Tibial artery (tissue), 4 donors: ENCODE measurements at regions not wholly inside any gene's neighbourhood (a gene's known extent, or its start where the extent isn't known, plus 50 kb on each side); places are given as distances from the start of the nearest gene placed in this dataset.

Source experiments
- DNase-seq, 2 donors: peaks; one replicate each; pipeline ENCODE4 v3.0.0-alpha.2; 2019
- H3K27ac ChIP-seq, 2 donors: fragments of 200-600 bp; sonication (generic) in 1 of 2; 1 replicate in 1 of 2; 2 replicates in 1 of 2; pipeline ENCODE4 v1.5.1; 2018 to 2019; ENCODE audit warnings: mild to moderate bottlenecking in 1 of 2
- H3K27me3 ChIP-seq, 2 donors: fragments of 200-600 bp; sonication (generic) in 1 of 2; one replicate each; pipeline versions ENCODE4 v1.5.1 to v1.6.0; 2016 to 2019
- H3K36me3 ChIP-seq, 3 donors: fragments of 200-600 bp; sonication (generic) in 2 of 3; one replicate each; pipeline ENCODE4 v1.5.1; 2016 to 2019; ENCODE audit warnings: mild to moderate bottlenecking in 2 of 3
- H3K4me1 ChIP-seq, 4 donors: fragments of 200-600 bp; sonication (generic) in 2 of 4; 1 replicate in 3 of 4; 2 replicates in 1 of 4; pipeline ENCODE4 v1.5.1; 2016 to 2019
- H3K4me3 ChIP-seq, 2 donors: fragments of 200-600 bp; sonication (generic) in 1 of 2; 1 replicate in 1 of 2; 2 replicates in 1 of 2; pipeline ENCODE4 v1.5.1; 2018 to 2019; ENCODE audit warnings: mild to moderate bottlenecking in 2 of 2
- H3K9me3 ChIP-seq, 3 donors: fragments of 200-600 bp; sonication (generic) in 1 of 3; one replicate each; pipeline ENCODE4 v1.5.1; 2016 to 2019
- CTCF ChIP-seq, 2 experiments: fragments of 200-600 bp in 1 of 2; fragments of 450-650 bp in 1 of 2; IDR thresholded peaks; one replicate each; pipeline ENCODE4 v1.5.1; 2017 to 2019; ENCODE audit warnings: antibody characterized with exemption in 2 of 2, mild to moderate bottlenecking in 1 of 2, moderate library complexity in 1 of 2
- intact Hi-C: fragments of 100-400 bp; cut with DNase I; formaldehyde crosslinking; loops from one replicate; pipeline ENCODE4 v1.15.0; 2023; ENCODE audit warnings: low total_unique reads

- Histone ChIP-seq H3K27ac (no peak overlapping the region), H3K4me3 (no peak overlapping the region), H3K4me1 (no peaks in the 10 kb centered on the region), H3K36me3 (no peaks in the 10 kb centered on the region), H3K27me3 (peaks cover 0 to 5% of the 10 kb centered on the region in 2 donors), H3K9me3 (peaks cover 0 to 15% (median 8%) of the 10 kb centered on the region in 3 donors)
- DNase-seq, result no peak
- no peak for TF ChIP-seq CTCF (IDR thresholded peaks at IDR 0.05)
- intact Hi-C loops, result no loop called here
Measured at GRCh38 chr10:129321727-129322126, 145.3 kb upstream of the MGMT start.

- Histone ChIP-seq H3K4me1 (no peaks in the 10 kb centered on the region), H3K27me3 (peaks cover 0 to 7% of the 10 kb centered on the region in 2 donors), H3K27ac (no peak overlapping the region), H3K4me3 (no peak overlapping the region), H3K36me3 (no peaks in the 10 kb centered on the region), H3K9me3 (peaks cover 0 to 5% (median under 1%) of the 10 kb centered on the region in 3 donors)
- intact Hi-C loops, result no loop called here
- no peak for DNase-seq
- TF ChIP-seq CTCF (IDR thresholded peaks at IDR 0.05), result no peak
Measured at GRCh38 chr10:129322933-129323820, 143.9 kb upstream of the MGMT start.

GRCh38 chr10:129323879-129324278, 143.2 kb upstream of the MGMT start:
- Histone ChIP-seq H3K27me3 (peaks cover 0 to 7% of the 10 kb centered on the region in 2 donors), H3K36me3 (no peaks in the 10 kb centered on the region), H3K9me3 (peaks cover 0 to 4% (median 0%) of the 10 kb centered on the region in 3 donors), H3K27ac (no peak overlapping the region), H3K4me3 (no peak overlapping the region), H3K4me1 (no peaks in the 10 kb centered on the region)
- intact Hi-C loops, result no loop called here
- DNase-seq, result no peak
- no peak for TF ChIP-seq CTCF (IDR thresholded peaks at IDR 0.05)

- intact Hi-C loops, result no loop called here
- no peaks in the 10 kb centered on the region for H3K9me3 ChIP-seq
- H3K4me1 ChIP-seq, result no peaks in the 10 kb centered on the region
- no peaks in the 10 kb centered on the region for H3K36me3 ChIP-seq
- no peak overlapping the region for H3K4me3 ChIP-seq
- H3K27me3 ChIP-seq, result peaks cover 0 to 11% of the 10 kb centered on the region in 2 donors
- TF ChIP-seq CTCF (IDR thresholded peaks at IDR 0.05), result no peak
- no peak for DNase-seq
- H3K27ac ChIP-seq, result no peak overlapping the region
Measured at GRCh38 chr10:129325893-129326292, 141.1 kb upstream of the MGMT start.

- intact Hi-C loops, result no loop called here
- no peaks in the 10 kb centered on the region for H3K36me3 ChIP-seq
- DNase-seq, result no peak
Measured at GRCh38 chr10:129328546-129328945, 138.5 kb upstream of the MGMT start.

More at GRCh38 chr10:129328546-129328945, 138.5 kb upstream of the MGMT start:
- no peak overlapping the region for H3K4me3 ChIP-seq
- no peaks in the 10 kb centered on the region for H3K4me1 ChIP-seq
- no peaks in the 10 kb centered on the region for H3K9me3 ChIP-seq
- H3K27me3 ChIP-seq, result peaks cover 0 to 20% of the 10 kb centered on the region in 2 donors
- no peak for TF ChIP-seq CTCF (IDR thresholded peaks at IDR 0.05)
- no peak overlapping the region for H3K27ac ChIP-seq
